Neuron (in vitro differentiated cells): ENCODE measurements at regions not wholly inside any gene's neighbourhood (a gene's known extent, or its start where the extent isn't known, plus 50 kb on each side); places are given as distances from the start of the nearest gene placed in this dataset.

ENCODE experiments used
- H2AFZ ChIP-seq: one replicate; pipeline ENCODE4 v1.6.1; 2013; ENCODE audit warnings: low read depth, mild to moderate bottlenecking, inconsistent platforms, low read length, moderate library complexity
- H3K27me3 ChIP-seq: one replicate; pipeline ENCODE4 v1.6.1; 2013; ENCODE audit warnings: low read length; ENCODE audit not compliant: insufficient read depth
- H3K36me3 ChIP-seq: one replicate; pipeline ENCODE4 v1.6.1; 2013; ENCODE audit warnings: low read length; ENCODE audit not compliant: insufficient read depth
- H3K4me1 ChIP-seq: one replicate; pipeline ENCODE4 v1.6.1; 2013; ENCODE audit warnings: low read length; ENCODE audit not compliant: insufficient read depth
- H3K4me3 ChIP-seq: 2 replicates; pipeline ENCODE4 v1.5.1; 2013; ENCODE audit warnings: mild to moderate bottlenecking, low read length, moderate library complexity
- H3K9me3 ChIP-seq: one replicate; pipeline ENCODE4 v1.6.1; 2013; ENCODE audit warnings: low read length

GRCh38 chr14:38404100-38404541, 148.2 kb upstream of the CLEC14A start:
- Histone ChIP-seq H3K27me3 (no peaks in the 10 kb centered on the region), H2AFZ (no peak overlapping the region), H3K4me1 (no peaks in the 10 kb centered on the region), H3K4me3 (no peak overlapping the region), H3K36me3 (no peaks in the 10 kb centered on the region), H3K9me3 (no peaks in the 10 kb centered on the region)

GRCh38 chr14:38400751-38401150, 144.9 kb upstream of the CLEC14A start:
- H3K27me3 ChIP-seq, result no peaks in the 10 kb centered on the region
- no peaks in the 10 kb centered on the region for H3K4me1 ChIP-seq
- H2AFZ ChIP-seq, result no peak overlapping the region
- H3K9me3 ChIP-seq, result no peaks in the 10 kb centered on the region
- H3K36me3 ChIP-seq, result no peaks in the 10 kb centered on the region
- no peak overlapping the region for H3K4me3 ChIP-seq

GRCh38 chr14:38399652-38400051, 143.8 kb upstream of the CLEC14A start:
- no peaks in the 10 kb centered on the region for H3K27me3 ChIP-seq
- H3K4me1 ChIP-seq, result no peaks in the 10 kb centered on the region
- no peak overlapping the region for H3K4me3 ChIP-seq
- no peaks in the 10 kb centered on the region for H3K36me3 ChIP-seq
- H3K9me3 ChIP-seq, result no peaks in the 10 kb centered on the region
- H2AFZ ChIP-seq, result no peak overlapping the region

- H3K4me3 ChIP-seq, result no peak overlapping the region
- no peaks in the 10 kb centered on the region for H3K36me3 ChIP-seq
- no peak overlapping the region for H2AFZ ChIP-seq
- no peaks in the 10 kb centered on the region for H3K4me1 ChIP-seq
- no peaks in the 10 kb centered on the region for H3K9me3 ChIP-seq
- no peaks in the 10 kb centered on the region for H3K27me3 ChIP-seq
Observed at GRCh38 chr14:38394767-38395166, 138.9 kb upstream of the CLEC14A start.

DNA sequence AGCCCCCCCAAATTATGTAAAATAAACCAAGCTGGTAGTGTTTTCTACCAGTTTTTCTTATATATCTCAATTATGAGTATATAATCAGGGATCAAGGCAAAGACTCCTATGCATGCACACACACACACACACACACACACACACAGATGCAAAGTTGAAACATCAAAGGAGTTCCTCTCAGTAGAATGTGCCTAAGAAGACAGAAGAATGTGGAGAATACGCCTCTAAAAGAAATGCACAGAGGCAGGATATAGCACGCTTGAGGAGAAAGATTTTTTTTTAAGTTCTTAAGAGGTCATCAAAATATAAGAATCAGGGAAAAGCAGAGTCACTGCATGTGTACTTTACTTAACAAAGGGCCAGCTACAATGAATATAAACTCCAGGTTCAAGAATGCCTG, 138.2 kb upstream of the CLEC14A start:
- Histone ChIP-seq H3K36me3 (no peaks in the 10 kb centered on the region), H3K4me1 (no peaks in the 10 kb centered on the region), H3K27me3 (no peaks in the 10 kb centered on the region), H2AFZ (no peak overlapping the region), H3K9me3 (no peaks in the 10 kb centered on the region), H3K4me3 (no peak overlapping the region)

DNA sequence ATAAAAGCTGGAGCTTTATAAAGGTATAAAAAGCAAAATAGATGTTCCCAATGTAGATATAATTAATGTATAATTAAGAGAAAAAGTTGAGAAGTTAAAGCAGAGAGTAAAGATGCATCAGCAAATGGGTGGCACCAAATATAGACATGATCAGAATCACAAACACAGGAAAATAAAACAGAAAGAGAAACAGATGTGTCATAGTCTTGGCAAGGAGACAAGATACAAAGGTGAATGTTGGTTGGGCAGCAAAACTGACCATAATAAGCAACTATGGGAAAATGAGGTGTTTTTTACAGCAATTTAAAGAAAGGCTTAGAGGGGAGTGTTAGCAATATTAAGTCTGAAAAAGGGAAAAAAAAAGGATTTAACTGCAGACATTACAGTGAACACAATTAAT, 135.4 kb upstream of the CLEC14A start:
- H3K27me3 ChIP-seq, result no peaks in the 10 kb centered on the region

GRCh38 chr14:38389681-38390080, 133.8 kb upstream of the CLEC14A start:
- H2AFZ ChIP-seq, result no peak overlapping the region
- no peaks in the 10 kb centered on the region for H3K36me3 ChIP-seq
- H3K4me1 ChIP-seq, result no peaks in the 10 kb centered on the region
- H3K4me3 ChIP-seq, result no peak overlapping the region
- no peaks in the 10 kb centered on the region for H3K9me3 ChIP-seq
- H3K27me3 ChIP-seq, result no peaks in the 10 kb centered on the region

More for the DNA sequence above, 135.4 kb upstream of the CLEC14A start:
- H2AFZ ChIP-seq, result no peak overlapping the region
- H3K9me3 ChIP-seq, result no peaks in the 10 kb centered on the region
- no peaks in the 10 kb centered on the region for H3K4me1 ChIP-seq
- H3K36me3 ChIP-seq, result no peaks in the 10 kb centered on the region
- no peak overlapping the region for H3K4me3 ChIP-seq

DNA sequence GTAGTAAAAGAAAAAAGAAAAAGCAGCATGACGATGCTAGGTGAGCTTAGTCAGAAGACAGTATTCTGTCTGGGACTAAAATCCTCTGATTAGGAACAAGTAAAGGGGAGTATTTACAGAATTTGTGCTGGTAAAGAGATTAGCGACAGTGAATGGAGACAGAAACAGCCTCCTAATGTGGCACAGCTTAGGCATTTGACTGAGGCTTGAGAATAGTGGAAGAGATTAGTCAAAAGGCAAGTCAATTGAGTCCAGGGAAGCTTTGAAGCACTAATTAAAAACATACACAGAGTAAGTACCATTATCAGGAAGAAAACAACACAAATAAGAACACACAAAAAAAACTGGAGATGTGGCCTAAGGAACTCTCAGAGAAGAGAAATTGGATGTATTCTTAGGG, 131.9 kb upstream of the CLEC14A start:
- Histone ChIP-seq H3K36me3 (no peaks in the 10 kb centered on the region), H3K9me3 (no peaks in the 10 kb centered on the region), H3K4me1 (no peaks in the 10 kb centered on the region), H3K4me3 (no peak overlapping the region), H3K27me3 (no peaks in the 10 kb centered on the region), H2AFZ (no peak overlapping the region)

DNA sequence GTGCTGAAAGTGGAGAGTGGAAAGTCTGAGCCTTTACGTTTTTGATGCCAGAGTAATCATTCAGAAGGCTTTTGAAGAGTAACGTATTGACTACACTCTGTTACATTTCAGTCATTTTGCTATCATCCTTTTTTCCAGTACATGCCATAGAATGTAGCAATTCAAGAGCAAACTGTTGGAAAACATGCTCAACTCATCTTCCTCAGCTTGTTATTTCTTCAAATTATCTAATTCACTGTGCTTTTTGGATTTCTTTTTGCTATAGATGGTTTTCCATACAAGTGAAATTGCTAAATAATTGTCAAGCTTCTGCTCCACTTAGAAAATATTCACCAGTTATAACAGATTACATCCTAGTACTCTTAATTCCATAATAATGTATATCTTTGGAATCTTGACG, 129.9 kb upstream of the CLEC14A start:
- Histone ChIP-seq H3K36me3 (no peaks in the 10 kb centered on the region), H3K9me3 (no peaks in the 10 kb centered on the region), H2AFZ (no peak overlapping the region), H3K4me1 (no peaks in the 10 kb centered on the region), H3K27me3 (no peaks in the 10 kb centered on the region), H3K4me3 (no peak overlapping the region)

DNA sequence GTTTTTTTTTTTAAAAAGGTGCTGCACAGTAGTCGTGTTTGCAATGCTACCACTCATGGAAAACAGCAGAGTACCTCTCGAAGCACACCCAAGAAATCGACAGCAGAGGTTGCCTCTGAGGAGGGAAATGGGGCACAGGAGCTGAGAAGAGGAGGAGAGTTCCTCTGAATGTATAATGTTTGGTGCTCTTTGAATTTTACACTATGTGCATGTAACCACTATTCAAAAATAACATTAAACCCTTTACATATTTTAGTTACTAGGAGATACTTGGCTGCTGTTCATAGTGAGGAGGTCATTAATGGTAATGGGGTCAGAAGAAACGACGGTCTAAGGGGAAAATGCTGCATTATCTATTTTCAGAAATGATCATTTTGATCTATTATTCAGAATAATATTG, 129.4 kb upstream of the CLEC14A start:
- H3K9me3 ChIP-seq, result no peaks in the 10 kb centered on the region
- H3K4me3 ChIP-seq, result no peak overlapping the region
- no peaks in the 10 kb centered on the region for H3K36me3 ChIP-seq
- H3K27me3 ChIP-seq, result no peaks in the 10 kb centered on the region
- H3K4me1 ChIP-seq, result no peaks in the 10 kb centered on the region
- no peak overlapping the region for H2AFZ ChIP-seq

GRCh38 chr14:38384741-38385140, 128.8 kb upstream of the CLEC14A start:
- no peaks in the 10 kb centered on the region for H3K36me3 ChIP-seq
- no peaks in the 10 kb centered on the region for H3K4me1 ChIP-seq

GRCh38 chr14:38367922-38368321, 112.0 kb upstream of the CLEC14A start:
- Histone ChIP-seq H3K27me3 (no peaks in the 10 kb centered on the region), H3K36me3 (no peaks in the 10 kb centered on the region), H3K9me3 (no peaks in the 10 kb centered on the region), H3K4me3 (no peak overlapping the region), H3K4me1 (no peaks in the 10 kb centered on the region), H2AFZ (no peak overlapping the region)

More at GRCh38 chr14:38384741-38385140, 128.8 kb upstream of the CLEC14A start:
- Histone ChIP-seq H3K9me3 (no peaks in the 10 kb centered on the region), H2AFZ (no peak overlapping the region), H3K4me3 (no peak overlapping the region), H3K27me3 (no peaks in the 10 kb centered on the region)

- no peaks in the 10 kb centered on the region for H3K4me1 ChIP-seq
- H3K36me3 ChIP-seq, result no peaks in the 10 kb centered on the region
- H2AFZ ChIP-seq, result no peak overlapping the region
- H3K27me3 ChIP-seq, result no peaks in the 10 kb centered on the region
- no peak overlapping the region for H3K4me3 ChIP-seq
- H3K9me3 ChIP-seq, result no peaks in the 10 kb centered on the region
Observed at GRCh38 chr14:38366374-38366773, 110.5 kb upstream of the CLEC14A start.

- Histone ChIP-seq H3K36me3 (no peaks in the 10 kb centered on the region), H2AFZ (no peak overlapping the region), H3K27me3 (no peaks in the 10 kb centered on the region), H3K9me3 (no peaks in the 10 kb centered on the region), H3K4me3 (no peak overlapping the region), H3K4me1 (no peaks in the 10 kb centered on the region)
Observed at GRCh38 chr14:38363217-38363616, 107.3 kb upstream of the CLEC14A start.
